GM19452 (cell line): ENCODE measurements at regions not wholly inside any gene's neighbourhood (a gene's known extent, or its start where the extent isn't known, plus 50 kb on each side); places are given as distances from the start of the nearest gene placed in this dataset.

Experiments used
- ATAC-seq: cut with Tn5 transposase; IDR thresholded peaks from one replicate; pipeline ENCODE4 v1.9.1; 2021; ENCODE audit not compliant: unreplicated experiment

- ATAC-seq = no peak
These were observed 180.0 kb downstream of the MTRR start for GRCh38 chr5:8048920-8049319.

DNA sequence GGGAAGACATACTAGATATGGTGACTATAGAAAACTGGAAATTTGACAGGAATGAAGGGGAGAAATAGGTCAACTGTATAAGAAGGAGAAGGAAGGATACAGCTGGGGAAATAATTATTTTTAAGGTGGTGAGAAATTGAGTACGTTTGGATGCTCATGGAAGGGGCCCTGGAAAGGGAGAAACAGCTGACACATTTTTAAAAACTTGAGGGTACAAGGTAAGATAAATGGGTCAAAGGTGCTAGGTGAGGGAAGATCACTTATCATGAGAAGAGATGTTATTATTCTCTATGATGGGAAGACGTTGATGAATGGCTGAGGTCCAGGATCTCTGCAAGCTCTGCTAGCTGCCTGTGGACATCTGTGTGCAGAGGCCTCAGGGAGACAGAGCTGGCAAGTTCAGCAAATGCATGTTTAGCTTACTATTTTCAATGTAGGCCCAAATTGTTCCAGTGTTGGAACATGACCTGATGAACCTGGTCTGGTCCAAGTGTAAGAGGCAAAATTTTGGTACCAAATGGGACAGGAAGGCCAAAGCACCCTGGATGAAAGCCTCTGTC is 181.7 kb downstream of the MTRR start:
- no peak for ATAC-seq

DNA sequence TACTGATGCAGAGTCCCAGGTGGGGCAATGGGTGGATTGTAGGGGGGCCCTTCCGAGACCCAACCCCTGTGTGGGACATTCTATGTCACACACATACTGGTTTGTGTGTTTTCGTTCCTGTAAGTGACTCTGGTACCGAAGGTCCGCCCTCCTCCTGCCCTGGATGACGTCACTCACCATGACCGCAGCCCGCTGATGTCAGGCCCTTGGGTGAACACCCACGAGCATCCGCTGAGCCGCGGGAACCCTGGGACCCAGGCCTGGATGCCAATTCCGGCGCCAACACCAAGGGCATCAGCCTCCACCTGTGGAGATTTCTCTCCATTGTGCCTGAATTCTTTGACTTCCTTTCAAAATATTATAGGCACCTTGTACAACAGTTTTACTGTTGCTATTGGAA is 184.3 kb downstream of the MTRR start:
- ATAC-seq = no peak

- ATAC-seq = no peak
These were observed 188.8 kb downstream of the MTRR start for GRCh38 chr5:8057769-8058168.

GRCh38 chr5:8058616-8059190 is 189.8 kb downstream of the MTRR start:
- no peak for ATAC-seq

DNA sequence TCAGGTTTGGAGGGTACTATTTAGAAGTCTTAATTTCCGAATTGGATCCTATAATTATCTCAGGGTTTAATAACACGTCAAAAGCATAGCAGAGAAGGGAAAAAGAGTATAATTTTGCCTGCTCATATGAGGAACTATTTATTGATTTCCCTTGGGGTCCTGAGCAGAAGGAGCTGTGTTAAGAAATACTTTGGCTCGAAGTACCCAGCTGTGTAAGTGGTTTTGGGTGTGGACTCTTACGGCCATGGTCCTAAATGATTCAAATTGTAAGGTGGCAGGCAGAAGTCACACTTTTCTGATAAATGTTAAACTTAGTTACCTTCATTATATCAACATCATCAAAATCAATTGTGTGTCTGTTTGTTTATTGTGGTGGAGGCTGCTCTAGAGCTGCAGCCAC is 190.4 kb downstream of the MTRR start:
- ATAC-seq = no peak

DNA sequence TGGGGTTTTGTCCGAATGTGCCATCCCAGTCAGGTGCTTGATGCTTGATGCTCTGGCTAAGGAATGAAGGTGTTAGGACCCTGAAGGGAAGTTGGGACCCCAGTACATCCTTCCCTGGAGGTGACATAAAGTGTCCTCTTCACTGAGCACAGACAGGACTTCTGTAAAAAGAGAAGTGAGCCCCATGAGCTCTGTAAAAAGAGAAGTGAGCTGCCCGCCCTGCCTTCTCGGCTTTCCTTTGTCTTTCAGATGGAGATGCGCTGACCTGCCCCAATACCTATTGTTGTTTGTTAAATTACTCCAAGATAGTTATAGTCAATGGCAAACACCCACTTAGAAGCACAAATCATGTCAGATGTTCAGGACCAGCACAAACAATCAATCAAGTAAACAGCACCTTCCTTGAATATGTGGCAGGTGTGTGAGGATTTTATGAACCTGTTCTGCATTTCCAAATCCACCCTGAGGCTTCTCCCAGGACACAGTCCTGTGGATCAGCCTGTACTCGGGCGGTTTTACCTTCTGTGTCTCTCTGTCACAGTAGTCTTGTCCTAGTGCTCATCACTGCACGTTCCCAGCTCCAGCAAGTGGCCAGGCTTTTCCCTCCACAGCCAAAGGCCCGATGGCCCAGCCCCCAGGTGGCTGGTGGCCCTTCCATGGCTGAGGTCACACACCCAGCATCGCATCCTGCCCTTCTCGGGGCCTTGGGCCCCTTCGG is 191.4 kb downstream of the MTRR start:
- no peak for ATAC-seq

GRCh38 chr5:8060953-8061429 is 192.0 kb downstream of the MTRR start:
- ATAC-seq = no peak

GRCh38 chr5:8062521-8062920 is 193.6 kb downstream of the MTRR start:
- no peak for ATAC-seq

DNA sequence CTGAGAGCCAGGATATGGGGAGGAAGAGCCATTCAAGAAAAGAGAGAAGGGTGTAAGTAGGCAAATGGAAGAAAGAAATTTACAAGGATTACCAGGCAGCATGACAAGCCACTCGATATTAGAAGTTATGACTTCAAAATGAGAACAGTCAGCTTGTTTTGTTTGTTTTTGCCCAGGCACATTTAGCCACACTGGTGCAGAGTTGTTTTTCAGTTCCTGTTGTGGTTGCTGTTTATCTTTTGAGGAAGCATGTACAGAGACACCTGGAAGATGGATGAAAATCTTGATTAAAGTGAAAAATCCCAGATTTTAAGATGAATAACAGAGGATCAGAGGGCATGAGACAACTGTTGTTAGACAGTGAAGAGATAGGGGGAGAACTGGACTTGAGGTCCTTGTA is 199.1 kb downstream of the MTRR start:
- no peak for ATAC-seq

- no peak for ATAC-seq
These were observed 201.2 kb downstream of the MTRR start for GRCh38 chr5:8070138-8070537.

DNA sequence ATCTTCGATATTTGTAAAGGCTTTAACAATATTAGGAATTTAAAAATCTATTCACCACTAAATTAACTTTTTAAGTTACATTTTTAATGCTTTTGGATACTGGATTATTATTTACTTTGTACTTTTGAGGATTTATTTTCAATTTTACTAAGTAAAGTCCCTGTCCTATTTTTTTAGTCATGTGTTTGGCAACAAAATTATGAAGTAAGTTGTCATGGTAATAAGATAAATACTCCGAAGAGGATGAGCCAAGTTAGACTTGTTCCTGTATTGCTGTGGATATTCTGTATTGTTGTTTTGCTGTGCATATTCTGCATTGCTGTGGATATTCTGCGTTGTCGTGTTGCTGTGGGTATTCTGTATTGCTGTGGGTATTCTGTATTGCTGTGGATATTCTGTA is 210.1 kb downstream of the MTRR start:
- no peak for ATAC-seq

DNA sequence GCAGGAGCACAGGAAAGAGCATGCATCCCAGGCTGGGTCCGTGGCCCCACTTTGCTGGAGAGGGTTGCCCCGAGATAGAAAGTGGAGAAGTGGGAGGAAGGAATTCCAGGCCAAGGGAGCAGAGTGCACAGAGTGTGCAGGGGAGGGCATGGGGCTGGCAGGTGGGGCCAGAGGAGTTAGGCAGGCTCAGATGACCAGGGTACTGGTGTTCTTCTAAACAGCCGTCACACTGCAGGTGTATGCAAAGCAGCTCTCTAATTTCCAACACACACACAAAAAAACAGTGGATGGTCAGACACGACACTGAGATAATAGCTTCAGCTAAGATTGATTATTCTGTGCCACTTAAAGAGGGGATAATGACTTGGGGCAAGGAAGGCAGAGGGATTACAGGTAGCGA is 212.2 kb downstream of the MTRR start:
- ATAC-seq = no peak

DNA sequence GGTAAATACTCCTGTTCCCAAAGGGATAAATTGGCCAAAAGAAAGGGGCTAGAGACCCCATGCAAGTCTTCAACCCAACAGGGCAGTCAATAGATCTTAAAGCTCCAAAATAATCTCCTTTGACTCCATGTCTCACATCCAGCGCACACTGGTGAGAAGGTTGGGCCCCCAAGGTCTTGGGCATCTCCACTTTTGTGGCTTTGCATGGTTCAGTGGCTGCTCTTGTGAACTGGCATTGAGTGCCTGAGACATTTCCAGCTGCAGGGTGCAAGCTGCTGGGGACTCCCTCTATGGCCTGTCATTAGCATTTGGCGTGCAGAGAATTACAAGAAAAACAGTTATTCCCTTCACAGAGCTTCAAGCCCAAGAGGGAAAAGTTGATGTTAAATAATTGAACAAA is 224.7 kb downstream of the MTRR start:
- ATAC-seq = no peak

- no peak for ATAC-seq
These were observed 225.4 kb downstream of the MTRR start for GRCh38 chr5:8094304-8094703.

DNA sequence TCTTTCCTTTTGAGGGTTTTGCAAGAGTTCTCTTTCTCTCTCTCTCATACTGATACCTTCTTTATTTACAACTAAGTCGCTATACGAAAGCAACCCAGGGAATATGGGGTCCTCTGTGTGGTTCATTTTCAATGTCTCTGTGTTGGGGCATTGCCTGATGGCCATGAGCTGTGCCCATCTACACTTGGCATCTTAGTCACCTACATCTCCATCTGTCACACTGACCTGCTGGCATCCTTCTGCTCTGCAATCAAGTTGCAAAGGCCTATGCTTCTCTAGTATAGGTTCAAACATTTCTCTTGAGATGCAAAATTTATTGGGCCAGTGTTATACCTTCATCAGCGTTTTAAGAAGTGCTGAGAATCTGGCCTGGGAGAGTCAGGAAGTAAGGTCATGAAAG is 228.2 kb downstream of the MTRR start:
- ATAC-seq = no peak

DNA sequence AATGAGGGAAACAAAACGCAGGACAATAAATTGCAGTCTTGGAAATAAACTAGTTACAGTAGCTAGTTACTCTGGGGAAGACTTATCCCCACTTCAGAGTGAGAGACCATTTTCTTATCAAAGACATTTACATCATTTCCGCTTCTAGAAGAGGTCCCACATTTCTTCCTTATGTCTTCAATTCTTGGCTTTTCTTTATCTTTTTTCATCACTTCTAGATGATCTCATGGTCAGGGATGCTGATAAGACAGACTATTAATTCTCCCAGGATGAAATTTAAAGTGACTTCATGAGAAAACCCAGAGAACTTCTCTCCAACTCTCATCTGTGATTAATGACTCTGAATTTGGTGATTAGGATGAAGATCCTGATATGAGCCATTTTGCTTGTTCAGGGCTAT is 229.1 kb downstream of the MTRR start:
- no peak for ATAC-seq

DNA sequence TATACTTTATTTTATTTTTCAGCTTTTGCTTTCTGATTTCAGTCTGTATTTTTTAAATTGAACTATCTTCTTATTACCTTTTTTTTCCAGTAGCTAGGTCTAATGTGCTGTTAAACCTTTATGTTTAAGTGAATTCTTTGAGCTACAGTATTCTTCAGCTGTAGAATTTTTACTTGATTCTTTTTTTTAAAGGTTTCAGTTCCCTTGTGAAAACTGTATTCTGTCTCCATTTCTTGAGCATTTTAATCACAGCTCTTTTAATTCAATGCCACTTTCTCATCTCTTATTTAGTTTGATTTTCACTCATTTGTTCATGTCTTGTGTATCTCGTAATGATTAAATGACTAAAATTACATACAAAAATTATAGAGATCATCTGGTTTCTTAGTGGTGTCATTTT is 233.8 kb downstream of the MTRR start:
- no peak for ATAC-seq

- no peak for ATAC-seq
These were observed 245.8 kb downstream of the MTRR start for GRCh38 chr5:8114597-8115266.

DNA sequence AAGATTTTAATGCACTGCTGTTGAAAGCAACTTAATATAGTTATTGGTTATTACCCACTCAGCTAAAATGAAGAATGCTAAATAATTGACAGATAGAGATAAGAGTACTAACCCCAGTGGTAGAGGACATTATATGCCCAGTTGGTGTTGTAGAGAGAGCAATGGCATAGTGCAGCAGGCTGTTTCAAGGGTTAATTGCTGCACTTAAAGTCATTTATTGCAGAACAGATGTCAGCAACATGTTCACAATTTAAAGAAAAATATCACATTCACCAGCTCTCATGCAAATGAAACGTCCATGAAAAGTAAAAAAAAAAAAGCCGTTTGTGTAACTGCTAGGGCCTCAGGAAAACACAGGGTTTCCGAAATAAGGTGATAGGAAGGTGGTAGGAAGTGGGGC is 254.6 kb downstream of the MTRR start:
- ATAC-seq = no peak

DNA sequence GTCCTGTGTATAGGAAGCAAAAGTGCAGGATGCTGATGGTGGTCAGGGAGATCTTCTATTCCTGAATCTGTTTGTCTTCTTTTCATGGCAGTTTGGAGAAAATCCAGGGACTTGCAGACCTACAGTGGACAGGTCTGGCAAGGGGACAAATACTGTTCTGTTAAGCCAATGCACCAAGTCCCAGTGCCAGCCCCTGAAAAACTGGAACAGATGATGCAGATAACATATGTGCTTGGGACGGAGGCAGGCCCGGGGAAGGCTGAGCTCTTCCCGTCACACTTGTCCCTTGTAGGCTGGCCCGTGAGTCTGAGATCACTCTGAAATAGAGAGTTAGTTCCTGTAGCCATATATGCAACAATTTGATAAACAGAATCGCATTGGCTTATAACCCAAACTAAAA is 265.7 kb downstream of the MTRR start:
- no peak for ATAC-seq

DNA sequence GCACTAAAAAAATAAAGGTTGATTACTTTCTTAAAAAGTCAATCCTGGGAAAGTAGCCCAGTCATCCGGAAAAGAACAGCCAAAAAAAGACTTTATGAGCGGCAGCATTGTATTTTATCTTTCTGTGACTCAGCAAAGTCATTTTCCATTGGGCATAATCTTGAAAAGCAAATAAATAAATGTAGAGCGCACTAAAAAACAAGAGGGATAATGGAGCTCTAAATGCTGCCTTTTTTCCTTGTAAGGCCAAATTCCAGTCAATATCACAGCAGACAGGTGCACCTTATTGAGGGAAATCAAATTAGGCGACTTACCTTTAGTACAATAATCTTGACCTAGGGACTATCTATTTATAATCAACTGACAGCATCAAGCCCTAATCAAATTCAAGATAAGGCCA is 266.8 kb downstream of the MTRR start:
- ATAC-seq = no peak
